ENCODE measurements at regions not wholly inside any gene's neighbourhood (a gene's known extent, or its start where the extent isn't known, plus 50 kb on each side); places are given as distances from the start of the nearest gene placed in this dataset.

DNA sequence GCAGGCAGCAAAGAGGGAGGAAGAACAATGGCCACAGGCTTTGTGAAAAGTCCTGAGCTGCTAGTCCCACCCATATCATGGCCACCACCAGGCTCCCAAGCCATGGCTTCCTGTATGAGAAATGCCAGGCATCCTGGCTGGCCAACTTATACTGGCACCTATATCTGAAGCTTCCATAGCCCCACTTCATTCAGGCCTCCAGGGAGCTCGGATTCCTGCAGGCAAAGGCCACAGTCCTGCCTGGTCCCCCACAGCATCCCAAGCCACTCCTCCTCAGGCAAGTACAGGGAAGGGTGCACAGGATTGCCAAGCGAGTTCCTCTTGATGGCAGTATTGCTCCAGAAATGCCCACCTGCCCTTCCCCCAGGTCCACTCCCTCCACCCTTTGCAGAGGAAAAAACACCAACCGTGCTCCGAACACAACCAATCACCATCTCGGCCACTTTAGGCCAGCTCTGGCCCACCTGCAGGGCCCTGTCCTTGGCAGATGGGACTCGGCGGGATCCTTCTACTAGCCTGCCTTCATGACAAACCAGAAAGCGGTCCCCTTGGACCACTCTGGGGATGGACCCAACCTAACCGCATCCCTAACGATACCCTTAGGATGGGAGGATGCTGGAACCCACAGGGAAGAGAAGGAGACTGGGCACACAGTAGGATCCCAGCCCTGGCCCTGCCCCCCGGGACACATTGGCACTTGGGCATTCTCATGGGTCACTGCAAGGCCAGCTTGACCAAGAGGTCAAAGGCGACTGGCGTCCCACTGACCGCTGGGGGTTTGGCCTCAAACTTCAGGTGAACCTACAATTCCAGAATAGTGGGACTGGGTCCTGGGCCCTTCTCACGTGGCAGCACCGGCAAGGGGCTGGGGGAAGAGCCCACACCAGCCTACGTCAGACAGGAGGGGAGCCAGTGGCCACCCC is 220.4 kb upstream of the AGTR2 start:
- in situ Hi-C loops (cut with HindIII; ENCODE audit: extremely low pct_ligation_motif_present, low pct_unique_long_range_greater_than_20kb): no loop called here
- H3K4me3 ChIP-seq (replicated peaks in 1 of 3; ENCODE audit: insufficient read depth in 1 of 3, low read depth in 2 of 3, low read length in 3 of 3): peak overlapping the region in 2 of 3 experiments; percentile 20 to 48; a peak in 5 of 6 replicates
- H3K36me3 ChIP-seq (replicated peaks in 1 of 2; ENCODE audit: control insufficient read depth in 1 of 2, insufficient read depth in 2 of 2, low read length in 2 of 2): no peaks in the 10 kb centered on the region
- peak; percentile 36 for FAIRE-seq
- H2AFZ ChIP-seq (ENCODE audit: low read length): no peak overlapping the region
- H3K27ac ChIP-seq (ENCODE audit: extremely low read length, insufficient read depth, low read length): no peak overlapping the region
- intact Hi-C loops (cut with micrococcal nuclease; ENCODE audit: unreplicated experiment): loop anchor here (2.0 kb wide), 1 partner anchor 55 kb away; no protein-coding TSS in a partner anchor
- no peaks in the 10 kb centered on the region for H3K79me2 ChIP-seq (ENCODE audit: insufficient read depth, low read length)
- CTCF ChIA-PET (ENCODE audit: low intra/inter-chr PET ratio, low total read pairs): no interaction called here
- H3K9ac ChIP-seq (ENCODE audit: insufficient read depth, low read depth, low read length): no peak overlapping the region
- H3K9me3 ChIP-seq (ENCODE audit: low read length): no peaks in the 10 kb centered on the region
- WGBS (ENCODE audit: low lambda C conversion rate): no CpG with 5 or more reads among the region's 17 CpGs
- H3K4me1 ChIP-seq (ENCODE audit: insufficient read depth, low read length): peaks cover 43% of the 10 kb centered on the region
- DNase-seq (ENCODE audit: low spot score): peak; percentile 33
- H3K27me3 ChIP-seq (ENCODE audit: control insufficient read depth in 1 of 2, insufficient read depth in 2 of 2, low read length in 2 of 2): peaks cover 0 to 4% of the 10 kb centered on the region in 2 experiments; a peak in 2 of 5 replicates
- H4K20me1 ChIP-seq (ENCODE audit: insufficient read depth, low read length): no peaks in the 10 kb centered on the region
- H3K4me2 ChIP-seq (ENCODE audit: low read depth, low read length): peak overlapping the region; percentile 68
- POLR2A ChIA-PET: no interaction called here
- ATAC-seq: peak; percentile 76
- no TSS peak for BruUV-seq (replicated peaks)
- TF ChIP-seq CHD2 (IDR thresholded peaks at IDR 0.05; ENCODE audit: low read depth, low read length): peak; percentile 62; the same call in 1 of the 2 replicates
- TF ChIP-seq MIXL1 (CRISPR knock-in tag; IDR thresholded peaks at IDR 0.05): no peak
- TF ChIP-seq STAG1 (CRISPR knock-in tag; IDR thresholded peaks at IDR 0.05): peak; percentile 62
- TF ChIP-seq, protein P1, sequence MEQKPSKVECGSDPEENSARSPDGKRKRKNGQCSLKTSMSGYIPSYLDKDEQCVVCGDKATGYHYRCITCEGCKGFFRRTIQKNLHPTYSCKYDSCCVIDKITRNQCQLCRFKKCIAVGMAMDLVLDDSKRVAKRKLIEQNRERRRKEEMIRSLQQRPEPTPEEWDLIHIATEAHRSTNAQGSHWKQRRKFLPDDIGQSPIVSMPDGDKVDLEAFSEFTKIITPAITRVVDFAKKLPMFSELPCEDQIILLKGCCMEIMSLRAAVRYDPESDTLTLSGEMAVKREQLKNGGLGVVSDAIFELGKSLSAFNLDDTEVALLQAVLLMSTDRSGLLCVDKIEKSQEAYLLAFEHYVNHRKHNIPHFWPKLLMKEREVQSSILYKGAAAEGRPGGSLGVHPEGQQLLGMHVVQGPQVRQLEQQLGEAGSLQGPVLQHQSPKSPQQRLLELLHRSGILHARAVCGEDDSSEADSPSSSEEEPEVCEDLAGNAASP (CRISPR knock-in tag; IDR thresholded peaks at IDR 0.05; ENCODE audit: borderline replicate concordance): peak; percentile 14; the same call in 1 of the 2 replicates
- 0 out of 2 replicates have a peak, but pooled peaks have one; percentile 28 for TF ChIP-seq FOXC1 (CRISPR knock-in tag; IDR thresholded peaks at IDR 0.05; ENCODE audit: borderline replicate concordance)
- TF ChIP-seq MAZ (IDR thresholded peaks at IDR 0.05; ENCODE audit: borderline replicate concordance, low read depth, low read length): no peak
- 0 out of 2 replicates have a peak, but pooled peaks have one; percentile 33 for TF ChIP-seq MAZ (CRISPR knock-in tag; IDR thresholded peaks at IDR 0.05; ENCODE audit: low read depth)
- peak; percentile 45; the same call in 1 of the 2 replicates for TF ChIP-seq REPIN1 (CRISPR knock-in tag; IDR thresholded peaks at IDR 0.05; ENCODE audit: borderline replicate concordance, low read depth)
- no peak for TF ChIP-seq ZNF605 (CRISPR knock-in tag; IDR thresholded peaks at IDR 0.05)
- TF ChIP-seq SPEN (CRISPR knock-in tag; IDR thresholded peaks at IDR 0.05; ENCODE audit: low read depth): 0 out of 2 replicates have a peak, but pooled peaks have one; percentile 47
- TF ChIP-seq SOX13 (IDR thresholded peaks at IDR 0.05): no peak
- peak in 1 of 2 experiments; percentile 21; a peak in 1 of 4 replicates for TF ChIP-seq SOX13 (CRISPR knock-in tag; conservative IDR thresholded peaks at IDR 0.05 in 1 of 2, IDR thresholded peaks at IDR 0.05 in 1 of 2)
- peak; percentile 26; the same call in 1 of the 2 replicates for TF ChIP-seq ZNF792 (CRISPR knock-in tag; IDR thresholded peaks at IDR 0.05)
- TF ChIP-seq, protein P2, sequence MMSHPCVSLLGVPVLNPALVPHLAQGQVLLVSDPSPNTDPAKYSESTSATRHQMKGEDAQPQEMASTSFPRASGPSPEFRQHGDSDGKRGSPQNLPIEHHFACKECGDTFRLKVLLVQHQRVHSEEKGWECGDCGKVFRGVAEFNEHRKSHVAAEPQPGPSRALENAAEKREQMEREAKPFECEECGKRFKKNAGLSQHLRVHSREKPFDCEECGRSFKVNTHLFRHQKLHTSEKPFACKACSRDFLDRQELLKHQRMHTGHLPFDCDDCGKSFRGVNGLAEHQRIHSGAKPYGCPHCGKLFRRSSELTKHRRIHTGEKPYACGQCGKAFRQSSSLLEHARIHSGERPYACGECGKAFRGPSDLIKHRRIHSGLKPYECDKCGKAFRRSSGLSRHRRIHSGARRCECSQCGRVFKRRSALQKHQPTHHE (CRISPR knock-in tag; IDR thresholded peaks at IDR 0.05; ENCODE audit: borderline replicate concordance): no peak
- peak; percentile 73 for TF ChIP-seq MED1 (CRISPR knock-in tag; IDR thresholded peaks at IDR 0.05)
- no peak for TF ChIP-seq MED13 (CRISPR knock-in tag; IDR thresholded peaks at IDR 0.05)
- TF ChIP-seq CBX5 (CRISPR knock-in tag; IDR thresholded peaks at IDR 0.05; ENCODE audit: borderline replicate concordance): no peak
- TF ChIP-seq, protein P3, sequence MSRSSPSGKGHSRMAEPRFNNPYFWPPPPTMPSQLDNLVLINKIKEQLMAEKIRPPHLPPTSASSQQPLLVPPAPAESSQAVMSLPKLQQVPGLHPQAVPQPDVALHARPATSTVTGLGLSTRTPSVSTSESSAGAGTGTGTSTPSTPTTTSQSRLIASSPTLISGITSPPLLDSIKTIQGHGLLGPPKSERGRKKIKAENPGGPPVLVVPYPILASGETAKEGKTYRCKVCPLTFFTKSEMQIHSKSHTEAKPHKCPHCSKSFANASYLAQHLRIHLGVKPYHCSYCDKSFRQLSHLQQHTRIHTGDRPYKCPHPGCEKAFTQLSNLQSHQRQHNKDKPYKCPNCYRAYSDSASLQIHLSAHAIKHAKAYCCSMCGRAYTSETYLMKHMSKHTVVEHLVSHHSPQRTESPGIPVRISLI (CRISPR knock-in tag; IDR thresholded peaks at IDR 0.05; ENCODE audit: borderline replicate concordance): peak; percentile 69
- no peak for TF ChIP-seq ZNF839 (CRISPR knock-in tag; IDR thresholded peaks at IDR 0.05; ENCODE audit: borderline replicate concordance)
- TF ChIP-seq POGZ (CRISPR knock-in tag; IDR thresholded peaks at IDR 0.05): 0 out of 2 replicates have a peak, but pooled peaks have one; percentile 32
